SIG-M5 treated with dmso at 0.1 percent for 504 hours (cell line): ENCODE measurements at regions not wholly inside any gene's neighbourhood (a gene's known extent, or its start where the extent isn't known, plus 50 kb on each side); places are given as distances from the start of the nearest gene placed in this dataset.
"Not testable (repeated sequence)": the region's sequence is repeated elsewhere in the genome, so short reads cannot be mapped to it uniquely, and the experiment has no call there.

Experiments used
- DNase-seq: peaks from one replicate; lab custom pipeline; 2025; ENCODE audit not compliant: unreplicated experiment; lab: John Stamatoyannopoulos, UW

GRCh38 chr4:133597251-133597650 is 448.2 kb downstream of the PCDH10 start:
- no peak for DNase-seq

DNA sequence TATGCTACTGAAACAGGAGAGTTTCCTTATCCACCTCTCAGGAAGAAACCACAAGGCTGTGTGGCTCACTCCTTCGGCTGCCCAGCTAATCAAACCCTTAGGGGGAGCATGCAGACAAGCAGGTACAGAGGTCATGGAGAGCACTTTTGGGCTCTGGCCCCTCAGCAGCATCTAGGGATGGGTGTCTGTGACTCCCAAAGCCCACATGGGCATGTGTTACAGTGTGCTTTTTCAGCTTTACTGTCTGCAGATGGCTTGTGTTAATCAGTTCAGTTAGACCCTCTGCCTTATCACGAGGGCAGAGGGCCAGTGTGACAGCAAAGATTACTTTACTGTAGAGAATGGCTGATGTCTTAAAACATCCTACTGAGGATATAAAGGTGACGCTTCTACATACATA is 447.4 kb downstream of the PCDH10 start:
- DNase-seq = no peak

DNA sequence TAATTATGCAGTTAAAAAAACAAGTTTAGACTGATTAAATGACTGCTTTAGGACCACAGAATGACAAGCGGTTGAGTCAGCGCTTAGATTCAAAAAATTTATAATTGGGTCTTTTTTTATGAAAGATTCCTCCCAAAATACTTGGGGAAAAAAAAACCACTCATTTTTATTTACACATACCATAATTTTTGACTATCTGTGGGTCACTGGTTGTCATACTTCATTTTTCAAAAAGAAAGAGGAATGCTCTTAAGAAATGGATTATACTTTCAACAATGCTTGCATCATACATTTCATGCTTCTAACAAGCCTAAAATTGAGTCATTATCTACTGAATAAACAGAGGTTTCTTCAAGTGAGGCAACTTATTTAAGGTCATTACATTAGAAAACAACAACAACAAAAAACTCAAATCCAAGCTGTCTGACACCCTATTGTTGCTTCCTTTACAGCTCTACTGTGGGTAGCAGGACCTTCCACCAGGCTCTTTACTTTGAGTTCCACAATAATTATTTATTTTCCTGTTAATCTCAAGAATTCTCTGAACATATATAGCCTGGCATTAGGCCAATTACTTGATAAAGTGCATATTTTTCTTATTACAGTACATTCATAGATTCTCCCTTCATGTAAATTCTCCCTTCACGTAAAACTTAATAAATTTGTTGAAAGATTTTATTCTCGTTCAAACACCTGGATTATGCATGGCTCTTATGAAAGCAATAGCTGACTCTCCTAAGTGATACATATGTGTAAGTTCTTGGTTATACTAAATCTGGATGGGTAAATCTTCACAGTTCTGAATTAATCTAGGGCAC is 445.5 kb downstream of the PCDH10 start:
- DNase-seq = no peak

- no peak for DNase-seq
These were observed 444.7 kb downstream of the PCDH10 start for GRCh38 chr4:133593764-133594163.

DNA sequence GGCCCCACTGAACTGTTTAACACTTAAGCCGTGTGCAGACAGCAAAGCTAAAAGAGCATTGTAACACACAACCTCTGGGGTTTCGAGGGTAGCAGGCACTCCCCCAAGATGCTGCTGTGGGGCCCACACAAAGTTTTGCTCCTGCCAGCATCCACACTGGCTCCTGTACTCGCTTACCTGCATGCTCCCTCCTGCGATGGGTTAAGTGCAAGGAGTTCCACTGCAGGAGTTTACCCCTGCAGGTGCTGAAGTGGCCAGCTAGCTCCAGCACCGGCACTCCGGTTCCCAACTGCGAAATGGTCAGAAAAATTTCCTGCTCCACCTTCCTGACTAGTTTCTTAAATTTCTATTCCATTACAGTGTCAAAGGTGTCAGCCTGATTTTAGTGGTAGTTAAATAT is 443.5 kb downstream of the PCDH10 start:
- no peak for DNase-seq

DNA sequence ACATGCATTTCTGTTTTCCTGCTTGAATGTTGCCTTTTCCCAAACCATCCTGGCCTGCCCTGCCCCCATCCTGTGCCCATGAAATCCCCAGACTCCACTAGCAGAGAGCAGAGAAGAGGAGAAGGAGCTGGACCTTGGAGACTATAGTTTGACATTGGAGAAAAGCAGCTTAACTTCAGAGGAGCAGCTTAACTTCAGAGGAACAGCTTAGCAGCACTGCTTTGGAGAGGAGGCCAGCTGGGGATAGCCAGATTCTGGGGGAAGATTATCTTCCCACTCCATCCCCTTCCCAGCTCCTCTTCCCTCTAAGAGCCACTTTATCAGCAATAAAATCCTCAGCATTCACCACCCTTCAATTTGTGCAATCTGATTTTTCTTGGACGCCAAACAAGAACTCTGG is 443.0 kb downstream of the PCDH10 start:
- no peak for DNase-seq

DNA sequence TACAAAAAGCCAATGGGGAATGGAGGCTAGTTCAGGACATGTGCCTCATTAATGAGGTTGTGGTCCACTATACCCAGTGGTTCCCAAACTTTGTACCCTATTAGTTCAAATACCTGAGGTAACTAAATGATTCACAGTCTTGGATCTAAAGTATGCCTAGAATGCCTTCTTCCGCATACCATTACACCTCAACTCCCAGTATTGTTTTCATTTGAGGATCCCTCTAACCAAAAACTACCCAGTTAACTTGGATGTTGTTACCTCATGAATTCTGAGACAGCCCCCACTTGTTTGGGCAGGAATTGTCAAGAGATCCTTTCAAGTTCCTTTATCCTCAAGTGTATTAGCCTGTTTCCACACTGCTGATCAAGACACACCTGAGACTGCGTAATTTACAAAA is 439.2 kb downstream of the PCDH10 start:
- DNase-seq = no peak

DNA sequence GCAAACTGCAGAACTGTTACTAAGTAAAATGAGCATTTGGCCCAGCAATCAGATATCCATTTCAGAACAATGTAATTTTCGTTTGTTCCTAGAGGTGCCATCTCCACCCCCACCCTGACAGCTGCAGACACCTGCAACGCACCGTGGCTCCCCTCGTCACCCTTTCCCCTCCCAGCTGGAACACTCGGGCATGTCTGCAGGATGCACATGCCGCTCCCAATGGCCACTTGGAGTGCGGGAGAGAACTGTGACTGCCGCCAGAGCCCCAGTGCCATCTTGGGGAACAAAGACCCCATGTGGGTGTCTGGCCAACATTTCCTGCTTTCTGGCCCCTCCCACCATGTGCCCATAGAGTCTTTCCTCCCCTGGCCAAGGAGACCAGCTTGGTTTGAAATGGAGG is 436.2 kb downstream of the PCDH10 start:
- no peak for DNase-seq

DNA sequence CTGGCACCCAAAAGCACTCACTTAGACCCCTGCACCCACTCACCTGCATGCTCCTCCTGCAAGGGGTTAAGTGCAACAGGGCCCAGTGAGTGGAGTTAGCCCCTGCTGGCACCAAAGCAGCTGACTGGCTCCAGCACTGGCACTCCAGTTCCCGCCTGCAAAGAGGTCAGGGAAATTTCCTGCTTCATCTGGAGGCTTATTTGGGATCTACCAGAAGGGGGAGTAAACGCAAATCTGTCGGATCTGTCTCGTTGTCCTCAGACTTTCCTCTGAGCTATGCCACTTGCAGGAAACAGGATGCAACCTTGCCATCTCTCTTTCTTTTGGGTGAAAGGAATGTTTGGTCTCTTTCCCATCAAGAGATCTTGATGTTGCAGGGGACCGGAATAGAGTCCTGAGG is 435.6 kb downstream of the PCDH10 start:
- no peak for DNase-seq

GRCh38 chr4:133581996-133582619 is 433.0 kb downstream of the PCDH10 start:
- DNase-seq = no peak

GRCh38 chr4:133574248-133574647 is 425.2 kb downstream of the PCDH10 start:
- no peak for DNase-seq

GRCh38 chr4:133565379-133565778 is 416.3 kb downstream of the PCDH10 start:
- DNase-seq = peak; percentile 35

- DNase-seq = no peak
These were observed 410.9 kb downstream of the PCDH10 start for GRCh38 chr4:133559987-133560386.

DNA sequence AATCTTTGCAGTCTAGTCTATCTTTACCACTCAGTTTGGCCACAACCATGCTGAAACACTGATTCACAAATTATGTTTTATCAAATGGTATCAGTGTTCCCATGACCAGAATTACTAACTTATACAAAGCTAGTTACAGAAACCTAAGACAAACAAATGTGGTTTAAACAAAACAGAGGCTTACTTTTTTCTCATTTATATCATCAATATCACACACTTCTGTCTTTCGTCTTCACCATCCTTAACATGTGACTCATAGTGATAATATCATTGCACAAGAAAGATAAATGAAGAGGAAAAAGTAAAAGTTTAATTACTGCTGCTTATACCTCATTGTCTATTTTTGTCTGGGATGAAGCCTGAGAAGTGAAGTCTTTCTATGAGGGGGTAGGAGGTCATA is 406.6 kb downstream of the PCDH10 start:
- DNase-seq = no peak

DNA sequence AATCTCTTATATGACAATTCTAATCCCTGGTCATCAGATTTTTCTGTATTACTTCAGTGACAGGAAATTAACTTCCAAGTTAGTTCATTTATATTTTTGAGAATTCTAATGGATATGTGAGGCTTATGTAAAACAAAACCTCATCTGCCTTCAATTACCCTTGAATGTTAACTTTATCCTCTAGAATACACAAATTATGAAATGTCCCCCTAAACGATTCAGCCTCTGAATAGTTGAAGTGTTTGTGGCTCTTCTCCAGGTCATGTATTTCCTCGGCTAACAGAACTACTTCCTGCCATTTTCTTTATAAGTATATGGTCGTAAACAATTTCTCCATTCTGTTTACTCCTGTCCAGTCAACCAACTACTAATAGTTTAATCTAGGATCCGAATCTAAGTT is 401.3 kb downstream of the PCDH10 start:
- no peak for DNase-seq

DNA sequence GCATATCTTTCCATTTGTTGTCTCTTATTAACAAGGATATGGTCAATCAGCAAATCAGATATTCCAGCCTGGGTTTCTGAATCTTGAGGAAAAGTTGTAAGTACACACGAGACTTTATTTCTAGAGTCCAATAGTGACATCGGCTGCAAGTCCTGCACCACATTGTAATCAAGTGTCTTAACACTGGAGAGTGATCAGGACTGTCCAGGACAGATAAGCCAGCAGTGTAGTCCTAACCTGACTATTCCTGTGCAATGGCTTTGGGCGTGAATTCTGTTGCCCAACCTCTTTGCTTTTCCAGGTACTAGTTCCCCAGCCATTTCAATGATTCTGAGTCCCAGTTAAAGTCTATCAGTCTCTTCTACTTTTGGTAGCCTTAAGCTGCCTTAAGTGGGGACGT is 395.0 kb downstream of the PCDH10 start:
- DNase-seq = no peak

DNA sequence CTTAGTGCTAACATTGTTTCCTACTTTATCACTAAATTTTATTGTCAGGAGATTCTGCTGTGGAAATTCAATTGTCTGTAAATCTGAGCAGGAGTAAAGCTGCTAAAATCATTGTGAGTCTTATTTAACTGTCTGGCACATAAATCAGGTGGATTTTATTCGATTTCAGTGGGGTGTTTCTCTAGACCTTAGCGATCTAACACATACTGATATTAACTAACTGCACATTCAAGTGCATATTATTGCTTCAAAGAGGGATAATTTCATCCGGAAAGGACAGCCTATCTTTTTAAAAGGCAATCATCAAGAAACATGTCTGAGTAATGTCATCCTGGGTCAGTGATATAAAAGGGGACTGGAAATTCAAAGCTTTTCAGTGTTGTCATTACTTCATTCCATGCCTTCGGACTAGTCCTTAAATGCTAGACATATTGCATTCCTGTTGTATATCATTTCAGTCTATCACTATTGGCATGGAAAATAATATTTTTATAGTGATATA is 388.7 kb downstream of the PCDH10 start:
- DNase-seq = no peak

GRCh38 chr4:133534224-133534623 is 385.1 kb downstream of the PCDH10 start:
- DNase-seq = not testable (repeated sequence)

- no peak for DNase-seq
These were observed 375.3 kb downstream of the PCDH10 start for GRCh38 chr4:133524369-133524768.

GRCh38 chr4:133513901-133514300 is 364.8 kb downstream of the PCDH10 start:
- no peak for DNase-seq

DNA sequence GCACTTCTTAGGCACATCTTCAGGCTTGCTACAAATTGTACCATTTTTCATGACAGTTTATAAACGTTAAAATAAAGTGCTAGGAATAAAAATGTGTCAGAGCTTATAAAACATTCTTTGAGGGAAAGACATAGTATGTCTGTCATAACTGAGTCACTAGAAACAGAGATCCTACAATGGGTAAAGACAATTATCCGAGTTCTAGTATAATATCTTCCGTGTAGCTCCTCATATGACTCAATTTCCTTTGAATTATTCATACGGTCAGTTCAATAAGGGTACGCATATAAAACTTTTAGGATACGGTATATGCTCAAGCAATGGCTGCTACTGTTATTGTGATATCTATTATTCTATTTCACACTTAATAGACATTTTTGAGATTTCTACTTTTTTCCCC is 349.1 kb downstream of the PCDH10 start:
- no peak for DNase-seq

DNA sequence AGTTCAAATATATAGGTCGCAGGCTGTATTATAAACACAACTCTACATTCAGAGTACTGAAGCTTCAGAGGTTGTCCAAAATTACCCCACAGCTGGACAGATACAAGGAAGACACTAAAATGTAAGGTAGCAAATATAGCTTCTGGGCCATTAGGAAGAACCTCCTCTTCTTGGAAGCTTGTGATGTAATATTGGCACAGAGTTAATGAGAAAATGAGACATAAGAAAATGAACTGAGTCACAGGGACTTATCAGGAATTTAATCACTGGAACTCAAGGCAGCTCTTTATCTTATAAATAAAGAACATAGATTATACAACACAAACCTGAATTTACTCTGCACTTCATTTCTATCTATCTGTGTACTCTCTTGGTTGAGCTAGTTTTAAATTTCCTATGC is 344.7 kb downstream of the PCDH10 start:
- no peak for DNase-seq

- DNase-seq = no peak
These were observed 344.1 kb downstream of the PCDH10 start for GRCh38 chr4:133493241-133493640.
